ENCODE measurements at regions not wholly inside any gene's neighbourhood (a gene's known extent, or its start where the extent isn't known, plus 50 kb on each side); places are given as distances from the start of the nearest gene placed in this dataset.

DNA sequence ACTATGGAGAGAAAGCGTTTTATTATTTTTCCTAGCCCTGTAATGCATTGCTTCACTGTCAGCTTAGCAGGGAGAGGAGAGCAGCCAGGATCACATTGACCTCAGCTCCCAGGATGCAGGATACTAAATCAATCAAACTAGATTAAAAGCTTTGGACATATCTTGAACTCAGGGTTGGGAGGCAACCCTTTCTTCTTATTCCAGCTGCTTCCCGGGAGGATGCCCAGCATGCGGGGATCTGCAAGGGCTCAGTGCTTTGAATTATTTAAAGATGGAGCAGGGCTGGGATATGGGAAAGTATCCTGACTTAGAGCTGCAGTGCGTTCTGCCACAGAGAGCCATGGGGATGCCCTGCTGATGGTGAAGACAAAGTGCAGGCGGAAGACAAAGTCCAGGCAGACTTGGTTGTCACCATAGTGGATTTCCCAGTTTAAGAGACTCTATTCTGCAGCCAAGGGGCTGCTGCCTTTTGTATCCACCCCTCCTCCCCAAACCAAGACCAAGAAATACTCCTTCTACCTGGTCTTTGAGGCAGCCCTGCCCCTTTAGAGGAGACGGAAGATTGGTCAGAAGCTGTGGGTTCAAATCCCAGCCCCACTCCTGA is 1035.0 kb downstream of the TBC1D22A start:
- Histone ChIP-seq H3K36me3 (no peaks in the 10 kb centered on the region), H3K27ac (no peak overlapping the region), H3K9me3 (no peaks in the 10 kb centered on the region), H3K4me3 (no peak overlapping the region), H3K4me1 (no peaks in the 10 kb centered on the region), H3K27me3 (no peaks in the 10 kb centered on the region)
- DNase-seq: no peak
- 83 to 88% methylated on average over 6 of the region's 6 CpGs for WGBS, 2 donors
- no peak for TF ChIP-seq POLR2A (IDR thresholded peaks at IDR 0.05)
- TF ChIP-seq, protein P1, sequence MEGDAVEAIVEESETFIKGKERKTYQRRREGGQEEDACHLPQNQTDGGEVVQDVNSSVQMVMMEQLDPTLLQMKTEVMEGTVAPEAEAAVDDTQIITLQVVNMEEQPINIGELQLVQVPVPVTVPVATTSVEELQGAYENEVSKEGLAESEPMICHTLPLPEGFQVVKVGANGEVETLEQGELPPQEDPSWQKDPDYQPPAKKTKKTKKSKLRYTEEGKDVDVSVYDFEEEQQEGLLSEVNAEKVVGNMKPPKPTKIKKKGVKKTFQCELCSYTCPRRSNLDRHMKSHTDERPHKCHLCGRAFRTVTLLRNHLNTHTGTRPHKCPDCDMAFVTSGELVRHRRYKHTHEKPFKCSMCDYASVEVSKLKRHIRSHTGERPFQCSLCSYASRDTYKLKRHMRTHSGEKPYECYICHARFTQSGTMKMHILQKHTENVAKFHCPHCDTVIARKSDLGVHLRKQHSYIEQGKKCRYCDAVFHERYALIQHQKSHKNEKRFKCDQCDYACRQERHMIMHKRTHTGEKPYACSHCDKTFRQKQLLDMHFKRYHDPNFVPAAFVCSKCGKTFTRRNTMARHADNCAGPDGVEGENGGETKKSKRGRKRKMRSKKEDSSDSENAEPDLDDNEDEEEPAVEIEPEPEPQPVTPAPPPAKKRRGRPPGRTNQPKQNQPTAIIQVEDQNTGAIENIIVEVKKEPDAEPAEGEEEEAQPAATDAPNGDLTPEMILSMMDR (IDR thresholded peaks at IDR 0.05): no peak
- no peak for TF ChIP-seq EP300 (IDR thresholded peaks at IDR 0.05)
- TF ChIP-seq POLR2AphosphoS5 (IDR thresholded peaks at IDR 0.05): no peak
- intact Hi-C loops (cut with DNase I): no loop called here

DNA sequence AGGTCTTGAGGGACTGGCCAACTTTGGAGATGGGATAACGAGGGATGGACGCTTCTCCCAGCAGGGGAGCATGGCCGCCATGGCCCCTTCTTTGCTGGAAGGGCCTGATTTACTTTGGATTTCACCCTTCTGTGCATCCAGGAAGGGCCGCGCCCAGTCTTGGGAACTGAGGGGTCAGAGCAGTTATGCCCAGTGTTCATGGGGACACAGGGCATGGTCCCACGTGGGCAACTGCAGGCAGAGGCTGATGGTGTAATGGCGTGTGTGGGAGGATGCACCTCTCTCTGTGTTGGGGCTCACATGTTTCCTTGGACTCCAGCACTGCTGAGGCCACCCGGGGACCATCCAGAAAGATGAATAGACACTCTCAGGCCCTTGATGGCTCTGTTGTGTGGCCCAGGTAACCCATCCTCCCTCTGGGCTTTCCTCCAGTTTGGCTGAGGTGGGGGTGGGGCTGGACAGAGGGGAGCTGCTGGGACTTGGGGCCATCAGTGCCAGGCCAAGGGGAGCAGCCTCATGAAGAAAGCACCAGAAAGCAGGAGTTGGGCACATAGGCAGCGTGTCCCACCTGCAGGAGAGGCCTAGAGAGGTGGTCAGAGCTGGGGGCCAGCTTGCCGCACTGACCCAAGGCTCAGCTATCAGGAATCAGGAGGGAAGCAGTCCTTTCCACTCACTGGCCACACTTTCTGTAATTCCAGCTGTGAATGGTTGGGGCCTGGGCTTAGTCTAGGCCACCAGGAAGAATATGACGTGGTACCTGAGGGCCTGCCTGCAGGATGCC is 1033.9 kb downstream of the TBC1D22A start:
- WGBS, 2 donors: 87 to 91% methylated on average over 11 of the region's 11 CpGs
- Histone ChIP-seq H3K9me3 (no peaks in the 10 kb centered on the region), H3K27ac (no peak overlapping the region), H3K27me3 (no peaks in the 10 kb centered on the region), H3K4me3 (no peak overlapping the region), H3K36me3 (no peaks in the 10 kb centered on the region), H3K4me1 (no peaks in the 10 kb centered on the region)
- no peak for DNase-seq
- intact Hi-C loops (cut with DNase I): no loop called here
- TF ChIP-seq, protein P1 (IDR thresholded peaks at IDR 0.05): no peak
- TF ChIP-seq EP300 (IDR thresholded peaks at IDR 0.05) (no peak), POLR2A (IDR thresholded peaks at IDR 0.05) (no peak), POLR2AphosphoS5 (IDR thresholded peaks at IDR 0.05) (no peak)

DNA sequence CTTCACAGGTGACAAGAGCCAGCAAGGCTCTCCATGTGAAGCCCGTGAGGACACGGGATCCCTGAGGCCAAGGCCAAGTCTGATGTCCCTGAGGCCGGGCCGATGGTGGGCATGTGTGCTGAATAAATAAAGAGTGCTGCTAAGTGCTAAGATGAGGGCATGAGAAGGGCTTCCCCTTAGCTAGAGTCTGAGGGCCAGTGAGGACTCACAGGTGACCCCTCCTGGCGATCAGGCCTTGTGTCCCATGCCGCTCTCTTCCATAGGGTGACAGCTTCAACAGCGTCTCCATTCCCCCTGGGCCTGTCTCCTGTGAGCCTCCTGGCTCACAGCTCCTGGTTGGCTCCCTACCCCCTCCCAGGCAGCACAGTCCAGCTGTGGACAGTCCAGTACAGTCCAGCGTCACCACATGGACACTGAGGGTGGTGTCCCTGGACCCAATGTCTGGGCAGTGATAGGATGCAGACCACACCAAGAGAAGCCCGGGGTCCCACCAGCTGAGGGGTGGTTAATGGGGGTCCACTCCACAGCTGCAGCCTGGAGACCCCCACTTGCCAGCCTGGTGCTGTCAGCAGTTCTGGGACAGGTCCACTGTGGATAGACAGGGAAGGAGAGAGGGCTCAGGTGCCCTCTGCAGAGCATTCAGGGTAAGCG is 1033.2 kb downstream of the TBC1D22A start:
- no peak for DNase-seq
- H3K9me3 ChIP-seq: no peaks in the 10 kb centered on the region
- H3K36me3 ChIP-seq: no peaks in the 10 kb centered on the region
- intact Hi-C loops (cut with DNase I): no loop called here
- WGBS, 2 donors: 69 to 86% methylated on average over 10 of the region's 10 CpGs
- no peaks in the 10 kb centered on the region for H3K27me3 ChIP-seq
- H3K27ac ChIP-seq: no peak overlapping the region
- TF ChIP-seq POLR2AphosphoS5 (IDR thresholded peaks at IDR 0.05): no peak
- TF ChIP-seq, protein P1 (IDR thresholded peaks at IDR 0.05): no peak
- TF ChIP-seq POLR2A (IDR thresholded peaks at IDR 0.05): no peak
- no peak for TF ChIP-seq EP300 (IDR thresholded peaks at IDR 0.05)
- no peaks in the 10 kb centered on the region for H3K4me1 ChIP-seq
- no peak overlapping the region for H3K4me3 ChIP-seq

DNA sequence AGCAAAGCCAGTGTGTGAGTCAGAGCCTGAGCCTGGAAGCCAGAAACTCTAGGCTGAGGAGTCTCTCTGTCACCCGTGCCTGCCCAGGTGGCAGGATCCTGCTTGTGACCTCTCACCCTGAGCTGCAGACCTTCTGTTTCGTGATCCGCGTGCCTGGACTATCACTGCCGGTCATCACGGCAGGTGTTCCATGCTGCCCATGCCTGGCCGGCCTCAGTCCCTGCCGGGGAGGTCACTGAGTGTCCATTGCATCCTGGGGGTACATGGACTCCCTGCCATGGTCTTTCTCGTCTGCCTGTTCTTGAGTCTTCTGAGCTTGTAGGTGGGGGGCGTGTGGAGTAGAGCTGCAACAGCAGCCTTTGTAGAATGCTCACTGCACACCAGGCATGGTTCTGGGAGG is 1032.4 kb downstream of the TBC1D22A start:
- H3K27me3 ChIP-seq: no peaks in the 10 kb centered on the region
- no peaks in the 10 kb centered on the region for H3K4me1 ChIP-seq
- no peaks in the 10 kb centered on the region for H3K36me3 ChIP-seq
- H3K4me3 ChIP-seq: no peak overlapping the region
- H3K9me3 ChIP-seq: no peaks in the 10 kb centered on the region
- intact Hi-C loops (cut with DNase I): no loop called here
- TF ChIP-seq EP300 (IDR thresholded peaks at IDR 0.05) (no peak), POLR2A (IDR thresholded peaks at IDR 0.05) (no peak), POLR2AphosphoS5 (IDR thresholded peaks at IDR 0.05) (no peak)
- TF ChIP-seq, protein P1 (IDR thresholded peaks at IDR 0.05): no peak
- H3K27ac ChIP-seq: no peak overlapping the region
- no peak for DNase-seq
- WGBS, 2 donors: 72 to 83% methylated on average over 10 of the region's 10 CpGs
